ENCODE measurements at regions not wholly inside any gene's neighbourhood (a gene's known extent, or its start where the extent isn't known, plus 50 kb on each side); places are given as distances from the start of the nearest gene placed in this dataset.

DNA sequence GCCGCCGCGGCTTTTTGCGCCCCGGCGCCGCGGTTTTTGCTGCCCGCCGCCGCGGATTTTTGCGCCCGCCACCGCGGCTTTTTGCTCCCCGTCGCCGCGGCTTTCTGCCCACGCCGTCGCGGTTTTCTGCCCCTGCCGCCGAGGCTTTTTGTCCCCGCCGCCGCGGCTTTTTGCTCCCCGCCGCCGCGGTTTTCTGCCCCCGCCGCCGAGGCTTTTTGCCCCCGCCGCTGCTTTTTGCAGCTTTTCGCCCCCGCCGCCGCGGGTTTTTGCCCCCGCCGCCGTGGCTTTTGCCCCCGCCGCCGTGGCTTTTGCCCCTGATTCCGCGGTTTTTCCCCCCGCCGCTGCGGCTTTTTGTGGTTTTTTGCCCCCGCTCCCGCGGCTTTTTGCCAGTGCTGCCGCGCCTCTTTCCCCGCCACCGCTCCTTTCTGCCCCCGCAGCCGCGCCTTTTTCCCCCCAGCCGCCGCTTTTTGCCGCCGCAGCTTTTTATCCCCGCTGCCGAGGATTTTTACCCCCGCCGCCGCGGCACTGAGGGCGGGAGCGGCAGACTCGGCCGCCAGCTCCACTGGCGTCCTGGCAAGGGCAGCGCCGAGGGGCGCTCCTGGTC is 518.6 kb upstream of the WSB1 start:
- TF ChIP-seq EZH2 (IDR thresholded peaks at IDR 0.05), result no peak
- no peak for TF ChIP-seq POLR2AphosphoS5 (IDR thresholded peaks at IDR 0.05; ENCODE audit: borderline replicate concordance, low read depth, low read length)

Measured in SK-N-MC (cell line).